ENCODE measurements at regions not wholly inside any gene's neighbourhood (a gene's known extent, or its start where the extent isn't known, plus 50 kb on each side); places are given as distances from the start of the nearest gene placed in this dataset.
"Not testable (repeated sequence)": the region's sequence is repeated elsewhere in the genome, so short reads cannot be mapped to it uniquely, and the experiment has no call there.

GRCh38 chr12:87231818-87232217, 797.4 kb downstream of the C12orf50 start:
- Mint-ChIP-seq H3K27ac (no peak overlapping the region), H3K4me3 (no peak overlapping the region), H3K4me1 (no peaks in the 10 kb centered on the region), H3K36me3 (no peaks in the 10 kb centered on the region), H3K9me3 (no peaks in the 10 kb centered on the region), H3K27me3 (no peaks in the 10 kb centered on the region)
- ATAC-seq (replicated peaks), result no peak
- DNase-seq, result no peak

GRCh38 chr12:87230441-87230840, 798.8 kb downstream of the C12orf50 start:
- Mint-ChIP-seq H3K27me3 (no peaks in the 10 kb centered on the region), H3K9me3 (no peaks in the 10 kb centered on the region), H3K36me3 (no peaks in the 10 kb centered on the region), H3K4me1 (no peaks in the 10 kb centered on the region), H3K27ac (no peak overlapping the region), H3K4me3 (no peak overlapping the region)
- ATAC-seq (replicated peaks) (no peak), DNase-seq (no peak)

DNA sequence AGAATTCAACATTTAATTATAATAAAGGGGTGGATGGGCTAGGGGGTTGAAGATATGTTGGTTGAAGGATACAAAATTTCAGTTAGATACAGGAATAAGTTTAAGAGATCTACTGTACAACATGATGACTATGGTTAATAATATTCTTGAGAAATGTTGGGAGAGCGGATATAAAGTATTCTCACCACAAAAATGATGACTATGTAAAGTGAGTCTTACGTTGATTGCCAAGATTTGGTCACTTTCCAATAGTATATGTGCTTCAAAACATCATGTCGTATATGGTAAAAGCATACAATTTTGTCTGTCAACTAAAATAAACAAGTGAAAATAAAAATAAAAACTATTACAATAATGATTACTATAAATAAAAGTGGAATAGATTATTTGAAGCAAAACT, 802.0 kb downstream of the C12orf50 start:
- ATAC-seq (replicated peaks), result no peak
- H3K4me3 Mint-ChIP-seq, result no peak overlapping the region
- H3K27me3 Mint-ChIP-seq, result no peaks in the 10 kb centered on the region
- DNase-seq, result no peak
- no peaks in the 10 kb centered on the region for H3K9me3 Mint-ChIP-seq
- H3K36me3 Mint-ChIP-seq, result no peaks in the 10 kb centered on the region
- no peaks in the 10 kb centered on the region for H3K4me1 Mint-ChIP-seq
- no peak overlapping the region for H3K27ac Mint-ChIP-seq

GRCh38 chr12:87217491-87217890, 811.7 kb downstream of the C12orf50 start:
- no peak overlapping the region for H3K4me3 Mint-ChIP-seq
- H3K9me3 Mint-ChIP-seq, result no peaks in the 10 kb centered on the region
- no peaks in the 10 kb centered on the region for H3K4me1 Mint-ChIP-seq
- no peak overlapping the region for H3K27ac Mint-ChIP-seq
- no peak for ATAC-seq (replicated peaks)
- no peaks in the 10 kb centered on the region for H3K36me3 Mint-ChIP-seq
- no peak for DNase-seq
- no peaks in the 10 kb centered on the region for H3K27me3 Mint-ChIP-seq

- no peaks in the 10 kb centered on the region for H3K4me1 Mint-ChIP-seq
Observed at GRCh38 chr12:87216436-87216835, 812.8 kb downstream of the C12orf50 start.

DNA sequence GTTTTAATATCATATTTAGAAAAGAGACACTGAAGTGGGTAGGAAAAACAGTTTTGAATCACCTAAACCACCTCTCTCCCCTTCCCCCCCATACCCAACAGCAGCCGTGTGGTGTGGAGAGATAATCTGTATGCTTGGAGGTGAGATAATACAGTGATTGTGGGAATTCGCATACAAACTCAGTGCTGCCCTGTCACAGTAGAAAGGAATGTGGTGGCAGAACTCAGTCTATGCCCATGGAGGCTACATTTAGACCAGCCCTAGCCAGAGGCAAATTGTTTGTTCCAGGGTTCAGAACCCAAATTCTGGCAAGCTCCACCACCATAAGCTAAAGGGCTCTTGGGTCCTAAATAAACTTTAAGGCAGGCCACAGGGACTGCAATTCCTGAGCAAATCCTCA, 827.0 kb downstream of the C12orf50 start:
- Mint-ChIP-seq H3K9me3 (peaks cover 6 to 14% of the 10 kb centered on the region in 2 donors), H3K4me1 (no peaks in the 10 kb centered on the region), H3K36me3 (no peaks in the 10 kb centered on the region), H3K27ac (no peak overlapping the region), H3K4me3 (no peak overlapping the region), H3K27me3 (no peaks in the 10 kb centered on the region)
- ATAC-seq (replicated peaks) (no peak), DNase-seq (no peak)

More at GRCh38 chr12:87216436-87216835, 812.8 kb downstream of the C12orf50 start:
- Mint-ChIP-seq H3K27me3 (no peaks in the 10 kb centered on the region), H3K36me3 (no peaks in the 10 kb centered on the region), H3K27ac (no peak overlapping the region), H3K4me3 (no peak overlapping the region), H3K9me3 (peaks cover 0 to 1% of the 10 kb centered on the region in 2 donors)
- DNase-seq, result no peak
- ATAC-seq (replicated peaks), result no peak

GRCh38 chr12:87201598-87201997, 827.6 kb downstream of the C12orf50 start:
- Mint-ChIP-seq H3K4me3 (no peak overlapping the region), H3K27ac (no peak overlapping the region), H3K4me1 (no peaks in the 10 kb centered on the region), H3K36me3 (no peaks in the 10 kb centered on the region), H3K27me3 (no peaks in the 10 kb centered on the region), H3K9me3 (peaks cover 6 to 8% of the 10 kb centered on the region in 2 donors)
- DNase-seq (no peak), ATAC-seq (replicated peaks) (no peak)

DNA sequence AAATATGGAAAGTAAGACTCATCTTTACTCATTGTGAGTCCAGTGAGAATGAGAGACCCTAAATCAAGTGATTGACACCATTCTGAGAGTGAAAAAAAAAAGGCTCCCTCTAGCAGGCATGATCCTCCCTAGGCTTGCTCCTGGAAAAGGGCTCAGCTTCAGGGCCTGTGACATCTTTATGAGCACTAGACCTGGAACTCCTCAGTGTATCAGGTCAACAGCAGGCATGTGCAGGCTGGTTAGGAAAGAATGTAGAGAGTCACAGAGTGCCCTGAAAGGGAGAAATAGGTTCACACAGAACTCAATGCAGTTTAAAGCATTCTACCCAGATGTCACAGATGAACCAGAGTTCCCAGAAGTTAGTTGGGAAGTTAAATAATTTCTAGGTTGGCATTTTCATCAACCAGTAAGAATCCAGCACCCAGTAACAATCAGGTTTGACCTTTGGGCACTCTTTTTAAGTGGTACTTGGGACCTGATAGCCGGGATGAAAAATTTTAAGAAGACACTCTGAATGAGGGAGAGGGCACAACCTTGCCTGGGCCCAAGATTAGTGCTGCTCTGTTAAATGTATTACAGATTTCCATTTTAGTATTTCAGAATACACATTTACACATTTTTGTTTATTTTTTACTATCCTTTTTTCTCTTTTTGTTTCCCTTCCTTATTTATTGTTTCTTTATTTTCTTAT, 828.8 kb downstream of the C12orf50 start:
- ATAC-seq (replicated peaks) (no peak), DNase-seq (no peak)
- Mint-ChIP-seq H3K4me3 (no peak overlapping the region), H3K4me1 (no peaks in the 10 kb centered on the region), H3K9me3 (peaks cover 4% of the 10 kb centered on the region in 2 donors), H3K27ac (no peak overlapping the region), H3K27me3 (no peaks in the 10 kb centered on the region), H3K36me3 (no peaks in the 10 kb centered on the region)

- Mint-ChIP-seq H3K9me3 (peaks cover 0 to 4% of the 10 kb centered on the region in 2 donors), H3K36me3 (no peaks in the 10 kb centered on the region)
Observed at GRCh38 chr12:87198181-87198580, 831.0 kb downstream of the C12orf50 start.

DNA sequence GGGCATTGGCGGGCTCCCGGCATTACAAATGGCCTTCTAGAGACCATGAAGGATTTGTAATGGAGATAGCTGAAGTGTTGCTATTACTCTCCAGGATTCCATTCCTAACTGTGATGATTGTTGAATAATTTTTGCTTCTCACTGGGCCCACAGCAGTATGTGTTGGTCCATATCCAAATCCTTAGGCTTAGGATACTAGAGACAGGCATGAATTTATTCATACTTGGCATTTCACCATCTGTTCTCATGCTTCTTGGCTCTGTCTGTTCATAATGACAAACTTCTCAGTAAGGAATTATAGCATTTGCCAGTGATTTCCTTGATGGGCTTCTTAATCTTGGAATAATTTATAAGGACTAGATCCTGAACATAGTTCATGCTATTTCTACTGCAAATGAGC, 832.9 kb downstream of the C12orf50 start:
- Mint-ChIP-seq H3K4me3 (no peak overlapping the region), H3K36me3 (no peaks in the 10 kb centered on the region), H3K27me3 (no peaks in the 10 kb centered on the region), H3K27ac (no peak overlapping the region), H3K9me3 (peaks cover 0 to 3% of the 10 kb centered on the region in 2 donors), H3K4me1 (no peaks in the 10 kb centered on the region)
- ATAC-seq (replicated peaks) (no peak), DNase-seq (no peak)

More at GRCh38 chr12:87198181-87198580, 831.0 kb downstream of the C12orf50 start:
- DNase-seq (no peak), ATAC-seq (replicated peaks) (no peak)
- Mint-ChIP-seq H3K27ac (no peak overlapping the region), H3K4me3 (no peak overlapping the region), H3K4me1 (no peaks in the 10 kb centered on the region), H3K27me3 (no peaks in the 10 kb centered on the region)

- ATAC-seq (replicated peaks), result not testable (repeated sequence)
Observed at GRCh38 chr12:87194389-87194788, 834.8 kb downstream of the C12orf50 start.

DNA sequence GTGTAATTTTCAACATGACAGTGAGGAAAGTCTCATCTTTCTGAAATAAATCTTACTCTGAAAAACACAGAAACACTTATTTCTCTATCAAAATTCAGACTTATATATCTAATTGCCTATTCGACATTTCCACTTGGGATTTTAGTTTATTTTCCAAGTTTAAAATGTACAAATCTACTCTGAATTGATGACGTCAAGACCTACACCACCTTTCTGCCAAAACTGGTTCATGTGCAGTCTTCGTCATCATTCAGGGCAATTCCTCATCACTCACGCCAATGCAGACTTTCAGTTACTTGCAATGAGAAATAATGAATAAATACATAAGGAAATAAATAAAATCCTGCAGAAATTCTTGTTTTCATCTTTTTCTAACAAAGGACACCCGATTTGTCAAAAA, 843.8 kb downstream of the C12orf50 start:
- DNase-seq (no peak), ATAC-seq (replicated peaks) (no peak)
- Mint-ChIP-seq H3K27me3 (no peaks in the 10 kb centered on the region), H3K4me1 (no peaks in the 10 kb centered on the region), H3K9me3 (no peaks in the 10 kb centered on the region), H3K27ac (no peak overlapping the region), H3K4me3 (no peak overlapping the region), H3K36me3 (no peaks in the 10 kb centered on the region)

More at GRCh38 chr12:87194389-87194788, 834.8 kb downstream of the C12orf50 start:
- not testable (repeated sequence) for H3K4me1 Mint-ChIP-seq, H3K27me3 Mint-ChIP-seq, H3K9me3 Mint-ChIP-seq, DNase-seq, H3K4me3 Mint-ChIP-seq, H3K27ac Mint-ChIP-seq, H3K36me3 Mint-ChIP-seq

- Mint-ChIP-seq H3K9me3 (no peaks in the 10 kb centered on the region), H3K4me1 (no peaks in the 10 kb centered on the region), H3K27me3 (no peaks in the 10 kb centered on the region), H3K36me3 (no peaks in the 10 kb centered on the region), H3K4me3 (no peak overlapping the region), H3K27ac (no peak overlapping the region)
- DNase-seq, result no peak
- no peak for ATAC-seq (replicated peaks)
Observed at GRCh38 chr12:87182696-87183233, 846.4 kb downstream of the C12orf50 start.

GRCh38 chr12:87171356-87171755, 857.8 kb downstream of the C12orf50 start:
- Mint-ChIP-seq H3K4me3 (no peak overlapping the region), H3K4me1 (no peaks in the 10 kb centered on the region), H3K27ac (no peak overlapping the region), H3K27me3 (no peaks in the 10 kb centered on the region), H3K9me3 (peaks cover 6 to 19% of the 10 kb centered on the region in 2 donors), H3K36me3 (no peaks in the 10 kb centered on the region)
- no peak for ATAC-seq (replicated peaks)
- no peak for DNase-seq

DNA sequence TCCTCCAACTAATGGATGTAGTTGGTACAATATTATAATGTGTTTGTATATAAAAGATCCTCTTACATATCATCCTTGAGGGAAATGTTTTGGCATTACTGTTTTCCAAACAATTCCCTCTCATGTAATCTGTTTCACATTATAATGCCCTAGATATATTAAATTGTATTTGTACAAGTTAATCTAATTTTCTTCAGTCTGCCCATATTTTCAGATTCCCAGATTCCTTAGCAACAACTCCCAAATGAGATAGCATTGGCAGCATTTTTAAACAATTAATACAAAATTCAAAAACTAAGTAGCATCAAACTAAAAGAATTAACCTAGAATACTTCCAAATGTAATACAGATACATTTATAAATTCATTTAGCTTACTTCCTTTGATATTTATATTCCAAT, 860.2 kb downstream of the C12orf50 start:
- DNase-seq, result no peak
- peaks cover 13 to 19% of the 10 kb centered on the region in 2 donors for H3K9me3 Mint-ChIP-seq
- ATAC-seq (replicated peaks), result no peak
- H3K4me1 Mint-ChIP-seq, result no peaks in the 10 kb centered on the region
- H3K36me3 Mint-ChIP-seq, result no peaks in the 10 kb centered on the region
- no peak overlapping the region for H3K27ac Mint-ChIP-seq
- H3K27me3 Mint-ChIP-seq, result no peaks in the 10 kb centered on the region
- no peak overlapping the region for H3K4me3 Mint-ChIP-seq

Data from stimulated activated naive B cell treated with anti-CD40 and anti-IgM and Interleukin-4, amounts not matched to agents 10 μg/mL and 1 μg/mL and 100 μg/mL, for 72 hours (primary cell).